GM12891 (cell line): ENCODE measurements at regions not wholly inside any gene's neighbourhood (a gene's known extent, or its start where the extent isn't known, plus 50 kb on each side); places are given as distances from the start of the nearest gene placed in this dataset.

Experiments
- PAX5 ChIP-seq: IDR thresholded peaks from 2 replicates; pipeline ENCODE4 v1.6.1; 2011; ENCODE audit warnings: low read length, moderate library complexity, mild to moderate bottlenecking; ENCODE audit not compliant: insufficient read depth, severe bottlenecking
- POLR2A ChIP-seq: IDR thresholded peaks from 2 replicates; pipeline ENCODE4 v1.6.1; 2011; ENCODE audit warnings: low read depth, low read length, control low read depth
- POLR2AphosphoS5 ChIP-seq: IDR thresholded peaks from 2 replicates; pipeline ENCODE4 v1.6.1; 2011; ENCODE audit warnings: low read depth, low read length, control low read depth
- POU2F2 ChIP-seq: IDR thresholded peaks from 2 replicates; pipeline ENCODE4 v1.6.1; 2011; ENCODE audit warnings: low read depth, mild to moderate bottlenecking, control low read depth, low read length, moderate library complexity
- SPI1 ChIP-seq: IDR thresholded peaks from 2 replicates; pipeline ENCODE4 v1.6.1; 2011; ENCODE audit warnings: low read depth, low read length, control low read depth
- TAF1 ChIP-seq: IDR thresholded peaks from 2 replicates; pipeline ENCODE4 v1.6.1; 2011; ENCODE audit warnings: low read depth, low read length, control low read depth

- TF ChIP-seq POLR2AphosphoS5 (no peak), TAF1 (no peak), POLR2A (no peak), POU2F2 (no peak), PAX5 (no peak), SPI1 (no peak)
Observed at GRCh38 chr2:58923869-58924268, 682.7 kb upstream of the FANCL start.
